HEK293 (cell line): ENCODE measurements at regions not wholly inside any gene's neighbourhood (a gene's known extent, or its start where the extent isn't known, plus 50 kb on each side); places are given as distances from the start of the nearest gene placed in this dataset.

ENCODE experiments used
- CTCF ChIA-PET: fragments of 350-600 bp; formaldehyde crosslinking; extraction: SDS; loops from one replicate; lab custom pipeline; 2021; ENCODE audit warnings: antibody characterized with exemption; lab: Yijun Ruan, JAX
- POLR2A ChIA-PET: fragments of 300-600 bp; formaldehyde crosslinking; extraction: SDS; loops from one replicate; lab custom pipeline; 2020; ENCODE audit warnings: antibody characterized with exemption, inconsistent platforms; lab: Yijun Ruan, JAX
- H3K27ac ChIP-seq: fragments of 200-500 bp; sonication (Bioruptor generic); 2 replicates; pipeline ENCODE4 v1.5.1; 2014; ENCODE audit warnings: low read depth, low read length, control low read depth, inconsistent platforms; ENCODE audit errors: extremely low read depth
- H3K36me3 ChIP-seq, 2 experiments: fragments of 200-500 bp in 1 of 2; sonication (Bioruptor generic) in 1 of 2; 1 replicate in 1 of 2; 2 replicates in 1 of 2; pipeline ENCODE4 v1.5.1; 2014 to 2017; ENCODE audit warnings: inconsistent platforms in 2 of 2, low read length in 2 of 2; ENCODE audit not compliant: control insufficient read depth in 2 of 2, insufficient read depth in 1 of 2
- H3K4me1 ChIP-seq: fragments of 200-500 bp; sonication (Bioruptor generic); 2 replicates; pipeline ENCODE4 v1.5.1; 2014; ENCODE audit warnings: mild to moderate bottlenecking, low read length, inconsistent platforms; ENCODE audit not compliant: control insufficient read depth, insufficient read depth
- H3K4me3 ChIP-seq: 2 replicates; pipeline ENCODE4 v1.5.1; 2011; ENCODE audit warnings: low read depth, mild to moderate bottlenecking, control low read depth, low read length, moderate library complexity
- H3K9me3 ChIP-seq: fragments of 200-500 bp; sonication (Bioruptor generic); 2 replicates; pipeline ENCODE4 v1.5.1; 2014; ENCODE audit warnings: low read depth, low read length, inconsistent platforms; ENCODE audit not compliant: control insufficient read depth, insufficient read depth
- ELK4 ChIP-seq: IDR thresholded peaks from 2 replicates; pipeline ENCODE4 v1.6.1; 2011; ENCODE audit warnings: mild to moderate bottlenecking, low read depth, low read length, borderline replicate concordance
- GLIS1 ChIP-seq: fragments of 450-650 bp; formaldehyde crosslinking; IDR thresholded peaks from 2 replicates; pipeline ENCODE4 v1.5.1; 2016; ENCODE audit warnings: missing biosample characterization, missing genetic modification characterization
- KLF10 ChIP-seq: fragments of 450-650 bp; IDR thresholded peaks from 2 replicates; pipeline ENCODE4 v1.5.1; 2018; ENCODE audit warnings: missing biosample characterization, mild to moderate bottlenecking, missing genetic modification characterization
- PRDM6 ChIP-seq: fragments of 450-650 bp; formaldehyde crosslinking; IDR thresholded peaks from 2 replicates; pipeline ENCODE4 v1.5.1; 2017; ENCODE audit warnings: missing biosample characterization, missing genetic modification characterization
- SALL2 ChIP-seq: fragments of 450-650 bp; formaldehyde crosslinking; IDR thresholded peaks from 2 replicates; pipeline ENCODE4 v1.5.0; 2017; ENCODE audit warnings: missing biosample characterization, mild to moderate bottlenecking, missing genetic modification characterization, borderline replicate concordance
- SP7 ChIP-seq: fragments of 450-650 bp; formaldehyde crosslinking; IDR thresholded peaks from 2 replicates; pipeline ENCODE4 v1.5.1; 2016; ENCODE audit warnings: missing biosample characterization, missing genetic modification characterization
- YY2 ChIP-seq: fragments of 450-650 bp; formaldehyde crosslinking; IDR thresholded peaks from 2 replicates; pipeline ENCODE4 v1.5.1; 2016; ENCODE audit warnings: missing biosample characterization, missing genetic modification characterization
- ZBTB11 ChIP-seq: fragments of 450-650 bp; formaldehyde crosslinking; conservative IDR thresholded peaks from 2 replicates; pipeline ENCODE4 v1.5.1; 2016; ENCODE audit warnings: low read depth, missing biosample characterization, missing genetic modification characterization
- ZBTB17 ChIP-seq: fragments of 450-650 bp; formaldehyde crosslinking; IDR thresholded peaks from 2 replicates; pipeline ENCODE4 v1.5.1; 2016; ENCODE audit warnings: missing biosample characterization, missing genetic modification characterization
- ZBTB21 ChIP-seq: fragments of 450-650 bp; formaldehyde crosslinking; IDR thresholded peaks from 2 replicates; pipeline ENCODE4 v1.5.1; 2017; ENCODE audit warnings: missing biosample characterization, missing genetic modification characterization
- ZBTB44 ChIP-seq: fragments of 450-650 bp; IDR thresholded peaks from 2 replicates; pipeline ENCODE4 v1.5.1; 2018; ENCODE audit warnings: missing biosample characterization, mild to moderate bottlenecking, missing genetic modification characterization
- ZBTB48 ChIP-seq: fragments of 450-650 bp; formaldehyde crosslinking; IDR thresholded peaks from 2 replicates; pipeline ENCODE4 v1.5.1; 2016; ENCODE audit warnings: missing biosample characterization, missing genetic modification characterization
- ZNF19 ChIP-seq: fragments of 450-650 bp; formaldehyde crosslinking; IDR thresholded peaks from 2 replicates; pipeline ENCODE4; 2016; ENCODE audit warnings: missing biosample characterization, missing genetic modification characterization, low read depth
- ZNF26 ChIP-seq: fragments of 450-650 bp; formaldehyde crosslinking; IDR thresholded peaks from 2 replicates; pipeline ENCODE4 v1.5.1; 2016; ENCODE audit warnings: missing biosample characterization, missing genetic modification characterization
- ZNF274 ChIP-seq, 2 experiments: fragments of 200-500 bp in 1 of 2; fragments of 450-650 bp in 1 of 2; sonication (Bioruptor generic) in 1 of 2; formaldehyde crosslinking in 1 of 2; IDR thresholded peaks; 2 replicates each; pipeline versions ENCODE4 v1.5.1 to v1.6.1; 2014 to 2016; ENCODE audit warnings: borderline replicate concordance in 1 of 2, inconsistent platforms in 1 of 2, low read length in 1 of 2, missing biosample characterization in 1 of 2, missing genetic modification characterization in 1 of 2
- ZNF404 ChIP-seq: fragments of 450-650 bp; formaldehyde crosslinking; IDR thresholded peaks from 2 replicates; pipeline ENCODE4 v1.5.1; 2017; ENCODE audit warnings: missing biosample characterization, missing genetic modification characterization
- ZNF473 ChIP-seq: fragments of 450-650 bp; formaldehyde crosslinking; IDR thresholded peaks from 2 replicates; pipeline ENCODE4 v1.5.1; 2017; ENCODE audit warnings: missing biosample characterization, missing genetic modification characterization
- ZNF571 ChIP-seq: fragments of 450-650 bp; formaldehyde crosslinking; IDR thresholded peaks from 2 replicates; pipeline ENCODE4 v1.5.0; 2017; ENCODE audit warnings: missing biosample characterization, missing genetic modification characterization
- ZNF639 ChIP-seq: fragments of 450-650 bp; formaldehyde crosslinking; IDR thresholded peaks from 2 replicates; pipeline ENCODE4 v1.5.1; 2016; ENCODE audit warnings: missing biosample characterization, missing genetic modification characterization
- ZNF654 ChIP-seq: fragments of 450-650 bp; formaldehyde crosslinking; IDR thresholded peaks from 2 replicates; pipeline ENCODE4 v1.5.1; 2016; ENCODE audit warnings: low read depth, missing biosample characterization, missing genetic modification characterization
- ZNF664 ChIP-seq: fragments of 450-650 bp; formaldehyde crosslinking; IDR thresholded peaks from 2 replicates; pipeline ENCODE4 v1.5.1; 2016; ENCODE audit warnings: missing biosample characterization, missing genetic modification characterization
- ZNF777 ChIP-seq: fragments of 450-650 bp; formaldehyde crosslinking; IDR thresholded peaks from 2 replicates; pipeline ENCODE4 v1.5.1; 2017; ENCODE audit warnings: missing biosample characterization, missing genetic modification characterization, borderline replicate concordance
- ZNF785 ChIP-seq: fragments of 450-650 bp; formaldehyde crosslinking; IDR thresholded peaks from 2 replicates; pipeline ENCODE4 v1.5.1; 2016; ENCODE audit warnings: missing biosample characterization, missing genetic modification characterization
- ZNF791 ChIP-seq: fragments of 450-650 bp; formaldehyde crosslinking; IDR thresholded peaks from 2 replicates; pipeline ENCODE4 v1.5.1; 2016; ENCODE audit warnings: missing biosample characterization, missing genetic modification characterization
- ZNF792 ChIP-seq: fragments of 450-650 bp; formaldehyde crosslinking; IDR thresholded peaks from 2 replicates; pipeline ENCODE4 v1.5.1; 2016; ENCODE audit warnings: missing biosample characterization, missing genetic modification characterization
- ZXDB ChIP-seq: fragments of 450-650 bp; formaldehyde crosslinking; IDR thresholded peaks from 2 replicates; pipeline ENCODE4 v1.5.1; 2016; ENCODE audit warnings: missing biosample characterization, missing genetic modification characterization

GRCh38 chr11:96948066-96948465 lies 558.3 kb downstream of the JRKL start:
- no peak overlapping the region for H3K27ac ChIP-seq
- H3K4me1 ChIP-seq: no peaks in the 10 kb centered on the region
- POLR2A ChIA-PET: no interaction called here
- H3K9me3 ChIP-seq: no peaks in the 10 kb centered on the region
- no peak overlapping the region for H3K4me3 ChIP-seq
- TF ChIP-seq ZXDB (tag by site-specific recombination) (no peak), ZBTB44 (tag by site-specific recombination) (no peak), ZNF791 (tag by site-specific recombination) (no peak), ZNF654 (no peak), ZNF785 (no peak), ZNF792 (tag by site-specific recombination) (no peak), ELK4 (no peak), ZBTB48 (tag by site-specific recombination) (no peak), ZNF26 (tag by site-specific recombination) (no peak)
- CTCF ChIA-PET: interaction anchor here (0.6 kb wide), 1 partner anchor 146 kb away, joined by 3 read pairs; no protein-coding TSS in a partner anchor
- no peaks in the 10 kb centered on the region for H3K36me3 ChIP-seq

GRCh38 chr11:96949464-96949863 lies 559.7 kb downstream of the JRKL start:
- Histone ChIP-seq H3K4me3 (no peak overlapping the region), H3K4me1 (no peaks in the 10 kb centered on the region), H3K27ac (no peak overlapping the region), H3K9me3 (no peaks in the 10 kb centered on the region), H3K36me3 (no peaks in the 10 kb centered on the region)
- POLR2A ChIA-PET: no interaction called here
- CTCF ChIA-PET: no interaction called here
- TF ChIP-seq ZNF19 (tag by site-specific recombination) (no peak), ZNF664 (tag by site-specific recombination) (no peak), GLIS1 (no peak), ZNF404 (tag by site-specific recombination) (no peak), ZBTB17 (no peak), ZBTB11 (tag by site-specific recombination) (no peak), ZNF274 (IDR thresholded peaks at IDR 0.05; ENCODE audit: low read length) (no peak), ZNF274 (tag by site-specific recombination; IDR thresholded peaks at IDR 0.05; ENCODE audit: borderline replicate concordance) (no peak), ZNF639 (no peak), KLF10 (tag by site-specific recombination) (no peak), ZBTB21 (tag by site-specific recombination) (no peak), ZNF473 (no peak), YY2 (tag by site-specific recombination) (no peak), PRDM6 (no peak), SALL2 (tag by site-specific recombination) (no peak), ZNF777 (no peak), SP7 (no peak), ZNF571 (tag by site-specific recombination) (no peak)
